GM12864 (cell line): ENCODE measurements at regions not wholly inside any gene's neighbourhood (a gene's known extent, or its start where the extent isn't known, plus 50 kb on each side); places are given as distances from the start of the nearest gene placed in this dataset.

Experiments used
- DNase-seq: peaks from one replicate; pipeline ENCODE4 v3.0.0-alpha.2; 2011; ENCODE audit warnings: low read depth
- H3K4me3 ChIP-seq: 2 replicates; pipeline ENCODE4 v1.5.1; 2011; ENCODE audit warnings: mild to moderate bottlenecking, low read depth, low read length, control low read depth
- CTCF ChIP-seq: IDR thresholded peaks from 2 replicates; pipeline ENCODE4 v1.5.1; 2011; ENCODE audit warnings: low read depth, mild to moderate bottlenecking, moderate library complexity, low read length, control low read depth, inconsistent platforms; ENCODE audit errors: missing control alignments

GRCh38 chr12:4178424-4179170, 95.0 kb upstream of the CCND2 start:
- TF ChIP-seq CTCF = no peak
- no peak overlapping the region for H3K4me3 ChIP-seq
- DNase-seq = no peak

GRCh38 chr12:4177262-4177661, 96.3 kb upstream of the CCND2 start:
- TF ChIP-seq CTCF = no peak
- DNase-seq = no peak
- no peak overlapping the region for H3K4me3 ChIP-seq

GRCh38 chr12:4176168-4176567, 97.4 kb upstream of the CCND2 start:
- no peak overlapping the region for H3K4me3 ChIP-seq
- TF ChIP-seq CTCF = no peak
- no peak for DNase-seq

- no peak overlapping the region for H3K4me3 ChIP-seq
- DNase-seq = no peak
- no peak for TF ChIP-seq CTCF
These were observed 99.1 kb upstream of the CCND2 start for GRCh38 chr12:4174417-4174816.

DNA sequence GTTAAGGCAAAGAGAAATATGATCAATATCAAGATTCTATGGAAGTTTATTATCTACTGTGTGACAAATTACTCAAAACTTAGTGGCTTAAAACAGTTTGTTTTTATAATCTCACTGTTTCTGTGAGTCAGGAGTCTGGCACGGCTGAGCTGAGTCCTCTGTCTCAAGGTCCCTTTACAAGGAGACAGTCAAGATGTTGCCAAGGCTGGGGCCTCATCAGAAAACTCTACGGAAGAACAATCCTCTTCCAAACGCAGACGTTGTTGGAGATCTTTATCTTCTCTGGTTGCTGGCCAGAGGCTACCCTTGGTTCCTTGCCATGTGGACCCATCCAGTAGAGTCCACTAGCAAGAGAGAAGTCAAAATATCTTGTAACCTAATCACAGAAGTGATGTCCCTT, 100.6 kb upstream of the CCND2 start:
- no peak overlapping the region for H3K4me3 ChIP-seq
- no peak for TF ChIP-seq CTCF
- DNase-seq = no peak

- DNase-seq = no peak
- no peak for TF ChIP-seq CTCF
- H3K4me3 ChIP-seq = no peak overlapping the region
These were observed 101.8 kb upstream of the CCND2 start for GRCh38 chr12:4171742-4172141.

- no peak for TF ChIP-seq CTCF
- H3K4me3 ChIP-seq = no peak overlapping the region
- no peak for DNase-seq
These were observed 103.6 kb upstream of the CCND2 start for GRCh38 chr12:4169959-4170358.
